KMS-11 (cell line): ENCODE measurements at regions not wholly inside any gene's neighbourhood (a gene's known extent, or its start where the extent isn't known, plus 50 kb on each side); places are given as distances from the start of the nearest gene placed in this dataset.

Experiments
- H2AFZ ChIP-seq: fragments of 200-600 bp; sonication (generic); 2 replicates; pipeline ENCODE4 v1.6.1; 2016; ENCODE audit warnings: antibody characterized with exemption, mixed run types, low read depth
- H3K27ac ChIP-seq: fragments of 200-600 bp; sonication (generic); 2 replicates; pipeline ENCODE4 v1.6.1; 2016; ENCODE audit warnings: mild to moderate bottlenecking, mixed run types
- H3K27me3 ChIP-seq: fragments of 200-600 bp; sonication (generic); 2 replicates; pipeline ENCODE4 v1.6.1; 2017; ENCODE audit warnings: mild to moderate bottlenecking, low read depth, mixed run types, moderate library complexity; ENCODE audit not compliant: insufficient read depth
- H3K36me3 ChIP-seq: fragments of 200-600 bp; sonication (generic); 2 replicates; pipeline ENCODE4 v1.6.1; 2017; ENCODE audit warnings: mild to moderate bottlenecking, mixed run types; ENCODE audit not compliant: insufficient read depth
- H3K4me1 ChIP-seq: fragments of 200-600 bp; sonication (generic); 2 replicates; pipeline ENCODE4 v1.6.1; 2016; ENCODE audit warnings: mild to moderate bottlenecking, low read depth, mixed run types; ENCODE audit not compliant: poor library complexity, severe bottlenecking
- H3K4me2 ChIP-seq: fragments of 200-600 bp; sonication (generic); 2 replicates; pipeline ENCODE4 v1.7.0; 2016; ENCODE audit warnings: mild to moderate bottlenecking, mixed run types
- H3K4me3 ChIP-seq: fragments of 200-600 bp; sonication (generic); IDR thresholded peaks from 2 replicates; pipeline ENCODE4 v1.6.1; 2017; ENCODE audit warnings: low read depth, low read length, mixed read lengths; ENCODE audit not compliant: insufficient read depth
- H3K79me2 ChIP-seq: fragments of 200-600 bp; sonication (generic); 2 replicates; pipeline ENCODE4 v1.6.1; 2016; ENCODE audit warnings: low read depth, mixed run types; ENCODE audit not compliant: insufficient read depth
- H3K9ac ChIP-seq: fragments of 200-600 bp; sonication (generic); 2 replicates; pipeline ENCODE4 v1.6.1; 2016; ENCODE audit warnings: mild to moderate bottlenecking, mixed run types
- H4K20me1 ChIP-seq: fragments of 200-600 bp; sonication (generic); 2 replicates; pipeline ENCODE4 v1.6.1; 2016; ENCODE audit warnings: mild to moderate bottlenecking, mixed run types; ENCODE audit not compliant: insufficient read depth
- CTCF ChIP-seq: fragments of 200-600 bp; sonication (generic); conservative IDR thresholded peaks from 2 replicates; pipeline ENCODE4 v1.6.1; 2017; ENCODE audit warnings: low read depth, mild to moderate bottlenecking, antibody characterized with exemption, low read length, moderate library complexity, mixed read lengths

GRCh38 chr5:103669615-103670014 is 107.0 kb upstream of the NUDT12 start:
- H3K4me3 ChIP-seq = no peak overlapping the region
- H3K4me2 ChIP-seq = no peak overlapping the region
- no peak overlapping the region for H2AFZ ChIP-seq
- no peaks in the 10 kb centered on the region for H3K36me3 ChIP-seq
- H3K79me2 ChIP-seq = no peaks in the 10 kb centered on the region
- no peak for TF ChIP-seq CTCF
- H3K9ac ChIP-seq = no peak overlapping the region
- H3K27ac ChIP-seq = no peak overlapping the region
- no peaks in the 10 kb centered on the region for H3K27me3 ChIP-seq
- no peaks in the 10 kb centered on the region for H3K4me1 ChIP-seq
- no peaks in the 10 kb centered on the region for H4K20me1 ChIP-seq

GRCh38 chr5:103668281-103668680 is 105.7 kb upstream of the NUDT12 start:
- no peak overlapping the region for H3K4me2 ChIP-seq
- H2AFZ ChIP-seq = no peak overlapping the region

GRCh38 chr5:103667068-103667467 is 104.5 kb upstream of the NUDT12 start:
- Histone ChIP-seq H3K4me1 (no peaks in the 10 kb centered on the region), H3K4me3 (no peak overlapping the region), H2AFZ (no peak overlapping the region), H3K4me2 (no peak overlapping the region), H3K9ac (no peak overlapping the region), H3K36me3 (no peaks in the 10 kb centered on the region), H3K79me2 (no peaks in the 10 kb centered on the region), H3K27me3 (no peaks in the 10 kb centered on the region), H3K27ac (no peak overlapping the region), H4K20me1 (no peaks in the 10 kb centered on the region)
- TF ChIP-seq CTCF = no peak

More at GRCh38 chr5:103668281-103668680, 105.7 kb upstream of the NUDT12 start:
- H3K27ac ChIP-seq = no peak overlapping the region
- no peak overlapping the region for H3K4me3 ChIP-seq
- H3K4me1 ChIP-seq = no peaks in the 10 kb centered on the region
- H3K36me3 ChIP-seq = no peaks in the 10 kb centered on the region
- H3K27me3 ChIP-seq = no peaks in the 10 kb centered on the region
- no peak overlapping the region for H3K9ac ChIP-seq
- TF ChIP-seq CTCF = no peak
- H3K79me2 ChIP-seq = no peaks in the 10 kb centered on the region
- H4K20me1 ChIP-seq = no peaks in the 10 kb centered on the region

- TF ChIP-seq CTCF = no peak
Measured at GRCh38 chr5:103657301-103657700, 94.7 kb upstream of the NUDT12 start.

More at GRCh38 chr5:103657301-103657700, 94.7 kb upstream of the NUDT12 start:
- H3K36me3 ChIP-seq = no peaks in the 10 kb centered on the region
- no peaks in the 10 kb centered on the region for H3K79me2 ChIP-seq
- H4K20me1 ChIP-seq = no peaks in the 10 kb centered on the region
- H3K4me1 ChIP-seq = no peaks in the 10 kb centered on the region
- H2AFZ ChIP-seq = no peak overlapping the region
- no peak overlapping the region for H3K9ac ChIP-seq
- no peak overlapping the region for H3K4me2 ChIP-seq
- H3K4me3 ChIP-seq = no peak overlapping the region
- no peaks in the 10 kb centered on the region for H3K27me3 ChIP-seq
- no peak overlapping the region for H3K27ac ChIP-seq
